Heart left ventricle (tissue), 13 donors: ENCODE measurements at regions not wholly inside any gene's neighbourhood (a gene's known extent, or its start where the extent isn't known, plus 50 kb on each side); places are given as distances from the start of the nearest gene placed in this dataset.

Source experiments
- POLR2A ChIP-seq, 2 donors: fragments of 450-650 bp; IDR thresholded peaks; one replicate each; pipeline ENCODE4 v1.6.1; 2017; ENCODE audit warnings: antibody characterized with exemption in 2 of 2, mild to moderate bottlenecking in 2 of 2, moderate library complexity in 2 of 2
- TF ChIP-seq, protein P1 (sequence below), 12 donors: fragments of 200-600 bp; sonication (generic) in 4 of 12; IDR thresholded peaks; one replicate each; pipeline versions ENCODE4 v1.5.0 to v1.8.0; 2018 to 2022; ENCODE audit warnings: antibody characterized with exemption in 12 of 12, mild to moderate bottlenecking in 5 of 12
- donor health status: ischemic (EF 13 %, LVEDD 7.1; RV severe dilation, severe dysfunction).
- donor health status: DM: no; HTN: yes; CAD: no.
- donor health status: DM: no; HTN: no; CAD: no.
- donor health status: ischemic (EF 25% LVEDD 6.9; RV normal size, moderate dysfunction).
- donor health status: ischemic (EF 25% LVEDD 5.7; RV mildly dilated, moderate dysfunction).
- donor health status: ischemic (EF 35%, LVEDD 5.7; RV mildly dilated, moderate dysfunction).
- donor health status: nonischemic (EF 11% LVEDD 7.7; RV severe dilation, severe dysfunction).
- donor health status: DM: yes; HTN: yes; CAD: no.
- donor health status: PGD.
- donor health status: ischemic (EF 29% LVEDD 5.4; RV normal size, mild dysfunction).
- donor health status: nonischemic (EF 23%, LVEDD 6.1; RV moderate dilation, normal function).

DNA sequence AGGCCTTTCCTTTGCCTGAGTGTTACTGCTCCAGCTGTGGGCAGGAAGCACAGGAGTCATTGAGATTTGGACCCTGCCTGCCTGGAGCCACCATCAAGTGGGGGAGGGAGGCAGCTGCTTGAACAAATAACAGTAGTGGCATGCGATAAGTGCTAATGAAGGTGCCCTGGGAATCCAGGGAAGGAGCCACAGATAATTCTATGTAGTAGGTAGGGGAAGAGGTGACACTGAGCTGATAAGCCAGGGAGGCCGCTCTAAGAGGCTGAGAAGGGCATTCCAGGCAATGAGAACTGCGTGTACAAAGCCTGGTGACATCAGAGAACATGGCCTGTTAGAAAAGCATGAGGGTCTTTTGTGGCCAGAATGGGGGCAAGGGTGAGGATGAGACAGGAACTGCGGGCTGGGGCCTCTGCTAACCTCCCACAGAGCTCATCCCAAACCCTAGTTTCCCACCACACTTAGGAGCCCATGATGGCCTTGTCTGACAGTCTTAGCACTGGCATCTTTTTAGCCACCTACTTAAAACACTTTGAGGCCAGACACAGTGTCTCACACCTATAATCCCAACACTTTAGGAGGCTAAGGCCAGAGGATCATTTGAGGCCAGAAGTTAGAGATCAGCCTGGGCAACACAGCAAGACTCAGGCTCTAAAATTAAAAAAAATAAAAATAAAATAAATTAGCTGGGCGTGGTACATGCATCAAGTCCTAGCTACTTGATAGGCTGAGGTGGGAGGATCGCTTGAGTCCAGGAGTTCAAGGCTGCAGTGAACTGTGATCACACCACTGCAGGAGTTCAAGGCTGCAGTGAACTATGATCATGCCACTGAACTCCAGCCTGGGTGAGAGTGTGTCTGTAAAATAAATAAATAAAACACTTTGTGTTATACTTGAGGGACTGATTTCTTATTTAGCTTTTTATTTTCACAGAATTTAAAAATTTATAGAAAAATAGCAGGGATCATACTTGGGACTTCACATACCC lies 58.9 kb downstream of the TET3 start:
- TF ChIP-seq, protein P1, sequence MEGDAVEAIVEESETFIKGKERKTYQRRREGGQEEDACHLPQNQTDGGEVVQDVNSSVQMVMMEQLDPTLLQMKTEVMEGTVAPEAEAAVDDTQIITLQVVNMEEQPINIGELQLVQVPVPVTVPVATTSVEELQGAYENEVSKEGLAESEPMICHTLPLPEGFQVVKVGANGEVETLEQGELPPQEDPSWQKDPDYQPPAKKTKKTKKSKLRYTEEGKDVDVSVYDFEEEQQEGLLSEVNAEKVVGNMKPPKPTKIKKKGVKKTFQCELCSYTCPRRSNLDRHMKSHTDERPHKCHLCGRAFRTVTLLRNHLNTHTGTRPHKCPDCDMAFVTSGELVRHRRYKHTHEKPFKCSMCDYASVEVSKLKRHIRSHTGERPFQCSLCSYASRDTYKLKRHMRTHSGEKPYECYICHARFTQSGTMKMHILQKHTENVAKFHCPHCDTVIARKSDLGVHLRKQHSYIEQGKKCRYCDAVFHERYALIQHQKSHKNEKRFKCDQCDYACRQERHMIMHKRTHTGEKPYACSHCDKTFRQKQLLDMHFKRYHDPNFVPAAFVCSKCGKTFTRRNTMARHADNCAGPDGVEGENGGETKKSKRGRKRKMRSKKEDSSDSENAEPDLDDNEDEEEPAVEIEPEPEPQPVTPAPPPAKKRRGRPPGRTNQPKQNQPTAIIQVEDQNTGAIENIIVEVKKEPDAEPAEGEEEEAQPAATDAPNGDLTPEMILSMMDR (IDR thresholded peaks at IDR 0.05), result no peak
- TF ChIP-seq POLR2A (IDR thresholded peaks at IDR 0.05), result no peak
